ENCODE measurements at regions not wholly inside any gene's neighbourhood (a gene's known extent, or its start where the extent isn't known, plus 50 kb on each side); places are given as distances from the start of the nearest gene placed in this dataset.

DNA sequence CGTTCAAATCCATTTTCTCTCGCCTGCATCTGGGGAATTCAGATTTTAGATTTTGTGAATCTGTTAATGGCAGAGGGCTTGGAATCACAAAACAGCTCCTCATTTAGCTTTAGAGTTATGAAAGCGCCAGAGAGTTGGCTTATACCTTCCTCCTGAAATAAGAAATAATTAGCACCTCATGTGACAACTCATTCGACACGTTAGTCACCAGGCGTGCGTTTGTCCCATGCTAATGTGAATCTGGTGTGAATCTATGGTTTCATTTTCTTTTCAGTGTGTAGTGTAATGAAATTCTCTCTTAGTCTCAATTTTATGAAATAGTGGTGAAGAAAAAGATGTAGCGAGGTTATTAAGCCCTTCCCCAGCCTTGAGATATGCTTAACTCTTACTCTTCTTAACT lies 89.4 kb downstream of the EDEM1 start:
- DNase-seq (ENCODE audit: extremely low spot score): peak; percentile 37
- intact Hi-C loops (cut with DNase I): no loop called here
- H3K4me3 ChIP-seq: no peak overlapping the region
- H3K27ac ChIP-seq (replicated peaks in 1 of 4): no peak overlapping the region
- no peaks in the 10 kb centered on the region for H3K27me3 ChIP-seq
- WGBS: 87% methylated on average over 8 of the region's 8 CpGs
- H3K36me3 ChIP-seq: no peaks in the 10 kb centered on the region
- no peaks in the 10 kb centered on the region for H3K4me1 ChIP-seq
- TF ChIP-seq CTCF (IDR thresholded peaks at IDR 0.05) (no peak), POLR2AphosphoS5 (IDR thresholded peaks at IDR 0.05) (no peak), EP300 (IDR thresholded peaks at IDR 0.05) (no peak), POLR2A (IDR thresholded peaks at IDR 0.05; ENCODE audit: low read depth) (no peak)
- peaks cover 0 to 31% (median 22%) of the 10 kb centered on the region in 4 donors for H3K9me3 ChIP-seq

GRCh38 chr3:5277612-5278236 lies 90.2 kb downstream of the EDEM1 start:
- intact Hi-C loops (cut with DNase I): no loop called here
- Histone ChIP-seq H3K9me3 (peaks cover 0 to 39% (median 29%) of the 10 kb centered on the region in 4 donors), H3K27me3 (no peaks in the 10 kb centered on the region), H3K36me3 (no peaks in the 10 kb centered on the region), H3K27ac (replicated peaks in 1 of 4) (no peak overlapping the region), H3K4me1 (no peaks in the 10 kb centered on the region), H3K4me3 (no peak overlapping the region)
- TF ChIP-seq POLR2AphosphoS5 (IDR thresholded peaks at IDR 0.05): no peak
- no peak for TF ChIP-seq CTCF (IDR thresholded peaks at IDR 0.05)
- no peak for TF ChIP-seq EP300 (IDR thresholded peaks at IDR 0.05)
- TF ChIP-seq POLR2A (IDR thresholded peaks at IDR 0.05; ENCODE audit: low read depth): no peak
- peak; percentile 57 for DNase-seq (ENCODE audit: extremely low spot score)
- WGBS: 89% methylated on average over 3 of the region's 3 CpGs

DNA sequence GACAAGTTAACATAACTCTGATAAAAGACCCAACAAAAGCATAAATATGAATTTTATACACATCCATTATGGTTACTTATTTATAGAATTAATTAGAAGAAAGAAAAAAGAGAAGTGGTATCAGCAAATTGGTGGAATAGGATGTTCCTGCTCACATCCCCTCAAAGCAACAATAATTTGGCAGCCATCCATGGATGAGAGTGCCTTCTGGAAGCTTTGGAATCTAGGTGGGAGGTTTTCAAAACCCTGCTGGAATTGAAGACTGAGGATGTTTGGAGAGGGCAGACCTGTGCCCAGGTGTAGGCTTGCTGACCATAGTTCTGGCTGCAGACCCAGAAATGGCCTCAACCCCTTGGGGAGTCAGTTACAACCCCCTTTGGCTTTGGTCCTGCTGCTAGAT lies 91.2 kb downstream of the EDEM1 start:
- no peak overlapping the region for H3K27ac ChIP-seq (replicated peaks in 1 of 4)
- DNase-seq (ENCODE audit: extremely low spot score): peak; percentile 42
- peaks cover 0 to 41% (median 30%) of the 10 kb centered on the region in 4 donors for H3K9me3 ChIP-seq
- no peaks in the 10 kb centered on the region for H3K4me1 ChIP-seq
- H3K27me3 ChIP-seq: no peaks in the 10 kb centered on the region
- TF ChIP-seq POLR2A (IDR thresholded peaks at IDR 0.05; ENCODE audit: low read depth) (no peak), EP300 (IDR thresholded peaks at IDR 0.05) (no peak), POLR2AphosphoS5 (IDR thresholded peaks at IDR 0.05) (no peak), CTCF (IDR thresholded peaks at IDR 0.05) (no peak)
- no peaks in the 10 kb centered on the region for H3K36me3 ChIP-seq
- intact Hi-C loops (cut with DNase I): no loop called here
- H3K4me3 ChIP-seq: no peak overlapping the region

DNA sequence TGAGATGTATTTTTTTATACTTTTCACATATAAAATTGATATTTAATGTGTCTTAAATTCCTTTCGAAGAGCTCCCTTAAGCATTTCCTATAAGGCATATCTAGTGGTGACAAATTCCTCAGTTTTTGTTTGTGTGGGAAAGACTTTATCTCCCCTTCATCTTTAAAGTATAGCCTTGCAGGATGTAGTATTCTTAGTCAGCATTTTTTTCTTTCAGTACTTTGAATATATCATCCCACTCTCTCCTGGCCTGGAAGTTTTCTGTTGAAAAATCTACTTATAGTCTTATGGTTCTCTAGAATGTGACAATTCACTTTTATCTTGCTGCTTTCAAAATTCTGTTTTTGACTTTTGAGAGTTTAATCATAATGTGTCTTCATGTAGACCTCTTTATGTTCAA lies 95.2 kb downstream of the EDEM1 start:
- Histone ChIP-seq H3K4me1 (no peaks in the 10 kb centered on the region), H3K4me3 (no peak overlapping the region), H3K27ac (replicated peaks in 1 of 4) (no peak overlapping the region), H3K36me3 (no peaks in the 10 kb centered on the region), H3K27me3 (no peaks in the 10 kb centered on the region), H3K9me3 (peaks cover 0 to 42% (median 31%) of the 10 kb centered on the region in 4 donors)
- intact Hi-C loops (cut with DNase I): no loop called here
- no peak for DNase-seq (ENCODE audit: extremely low spot score)
- 97% methylated on average over 1 of the region's 1 CpG for WGBS
- TF ChIP-seq POLR2AphosphoS5 (IDR thresholded peaks at IDR 0.05): no peak
- no peak for TF ChIP-seq EP300 (IDR thresholded peaks at IDR 0.05)
- TF ChIP-seq POLR2A (IDR thresholded peaks at IDR 0.05; ENCODE audit: low read depth): no peak
- no peak for TF ChIP-seq CTCF (IDR thresholded peaks at IDR 0.05)

GRCh38 chr3:5285439-5285838 lies 97.9 kb downstream of the EDEM1 start:
- Histone ChIP-seq H3K4me1 (no peaks in the 10 kb centered on the region), H3K27ac (replicated peaks in 1 of 4) (no peak overlapping the region), H3K27me3 (no peaks in the 10 kb centered on the region), H3K4me3 (no peak overlapping the region), H3K9me3 (peaks cover 0 to 32% (median 26%) of the 10 kb centered on the region in 4 donors), H3K36me3 (no peaks in the 10 kb centered on the region)
- intact Hi-C loops (cut with DNase I): no loop called here
- DNase-seq (ENCODE audit: extremely low spot score): peak; percentile 75
- TF ChIP-seq CTCF (IDR thresholded peaks at IDR 0.05): no peak
- TF ChIP-seq POLR2AphosphoS5 (IDR thresholded peaks at IDR 0.05): no peak
- no peak for TF ChIP-seq EP300 (IDR thresholded peaks at IDR 0.05)
- TF ChIP-seq POLR2A (IDR thresholded peaks at IDR 0.05; ENCODE audit: low read depth): no peak
